ENCODE measurements at regions not wholly inside any gene's neighbourhood (a gene's known extent, or its start where the extent isn't known, plus 50 kb on each side); places are given as distances from the start of the nearest gene placed in this dataset.

- Histone ChIP-seq H4K20me1 (replicated peaks; ENCODE audit: insufficient read depth) (no peaks in the 10 kb centered on the region), H3K4me1 (ENCODE audit: insufficient read depth) (peaks cover 30% of the 10 kb centered on the region), H3F3A (replicated peaks; ENCODE audit: low read depth) (peaks cover 15% of the 10 kb centered on the region), H3K4me2 (no peak overlapping the region), H3K9me2 (ENCODE audit: insufficient read depth) (peaks cover 3% of the 10 kb centered on the region; the same call in 1 of the 2 replicates), H2AFZ (no peak overlapping the region), H3K36me3 (ENCODE audit: insufficient read depth) (no peaks in the 10 kb centered on the region), H3K27ac (ENCODE audit: low read depth) (peak overlapping the region; percentile 98), H3K27me3 (ENCODE audit: insufficient read depth) (no peaks in the 10 kb centered on the region), H3K79me2 (replicated peaks; ENCODE audit: insufficient read depth) (no peaks in the 10 kb centered on the region), H3K4me3 (no peak overlapping the region)
- no peak for TF ChIP-seq POLR2AphosphoS5 (IDR thresholded peaks at IDR 0.05; ENCODE audit: low read depth)
- TF ChIP-seq NANOG (IDR thresholded peaks at IDR 0.05; ENCODE audit: borderline replicate concordance), result no peak
- no peak for TF ChIP-seq ETS1 (IDR thresholded peaks at IDR 0.05)
- Mint-ChIP-seq H3K27me3 (ENCODE audit: insufficient read depth, low read depth, poor library complexity) (peaks cover 8% of the 10 kb centered on the region), H3K4me1 (peaks cover 41% of the 10 kb centered on the region), H3K27ac (peak overlapping the region; percentile 87), H3K9me3 (no peaks in the 10 kb centered on the region; the same call in 2 of the 3 replicates), H3K4me3 (no peak overlapping the region), H3K36me3 (ENCODE audit: low read depth) (peaks cover 13% of the 10 kb centered on the region)
- DNase-seq (ENCODE audit: low spot score), result no peak
- ATAC-seq, result no peak
Observed at GRCh38 chr9:2286333-2286705, 271.2 kb downstream of the SMARCA2 start.

- H3K27ac ChIP-seq (ENCODE audit: low read depth), result no peak overlapping the region
- ATAC-seq (no peak), DNase-seq (ENCODE audit: low spot score) (no peak)
- H3K4me3 ChIP-seq, result no peak overlapping the region
- no peaks in the 10 kb centered on the region for H3K79me2 ChIP-seq (replicated peaks; ENCODE audit: insufficient read depth)
- no peaks in the 10 kb centered on the region for H4K20me1 ChIP-seq (replicated peaks; ENCODE audit: insufficient read depth)
- Mint-ChIP-seq H3K27ac (no peak overlapping the region; the same call in 1 of the 2 replicates), H3K4me1 (peaks cover 43% of the 10 kb centered on the region), H3K36me3 (ENCODE audit: low read depth) (peaks cover 13% of the 10 kb centered on the region), H3K4me3 (no peak overlapping the region), H3K9me3 (no peaks in the 10 kb centered on the region; the same call in 2 of the 3 replicates), H3K27me3 (ENCODE audit: insufficient read depth, low read depth, poor library complexity) (peaks cover 9% of the 10 kb centered on the region)
- peaks cover 27% of the 10 kb centered on the region for H3K4me1 ChIP-seq (ENCODE audit: insufficient read depth)
- H3K9me2 ChIP-seq (ENCODE audit: insufficient read depth), result peaks cover 6% of the 10 kb centered on the region; the same call in 1 of the 2 replicates
- no peaks in the 10 kb centered on the region for H3K36me3 ChIP-seq (ENCODE audit: insufficient read depth)
- no peaks in the 10 kb centered on the region for H3K27me3 ChIP-seq (ENCODE audit: insufficient read depth)
- no peak overlapping the region for H3K4me2 ChIP-seq
- peaks cover 15% of the 10 kb centered on the region for H3F3A ChIP-seq (replicated peaks; ENCODE audit: low read depth)
- H2AFZ ChIP-seq, result no peak overlapping the region
- no peak for TF ChIP-seq ZNF462 (CRISPR knock-in tag; IDR thresholded peaks at IDR 0.05)
- no peak for TF ChIP-seq REST (IDR thresholded peaks at IDR 0.05; ENCODE audit: unreplicated experiment)
- TF ChIP-seq JUNB (IDR thresholded peaks at IDR 0.05; ENCODE audit: unreplicated experiment), result no peak
- TF ChIP-seq ZNF114 (CRISPR knock-in tag; IDR thresholded peaks at IDR 0.05), result no peak
- TF ChIP-seq, protein P1, sequence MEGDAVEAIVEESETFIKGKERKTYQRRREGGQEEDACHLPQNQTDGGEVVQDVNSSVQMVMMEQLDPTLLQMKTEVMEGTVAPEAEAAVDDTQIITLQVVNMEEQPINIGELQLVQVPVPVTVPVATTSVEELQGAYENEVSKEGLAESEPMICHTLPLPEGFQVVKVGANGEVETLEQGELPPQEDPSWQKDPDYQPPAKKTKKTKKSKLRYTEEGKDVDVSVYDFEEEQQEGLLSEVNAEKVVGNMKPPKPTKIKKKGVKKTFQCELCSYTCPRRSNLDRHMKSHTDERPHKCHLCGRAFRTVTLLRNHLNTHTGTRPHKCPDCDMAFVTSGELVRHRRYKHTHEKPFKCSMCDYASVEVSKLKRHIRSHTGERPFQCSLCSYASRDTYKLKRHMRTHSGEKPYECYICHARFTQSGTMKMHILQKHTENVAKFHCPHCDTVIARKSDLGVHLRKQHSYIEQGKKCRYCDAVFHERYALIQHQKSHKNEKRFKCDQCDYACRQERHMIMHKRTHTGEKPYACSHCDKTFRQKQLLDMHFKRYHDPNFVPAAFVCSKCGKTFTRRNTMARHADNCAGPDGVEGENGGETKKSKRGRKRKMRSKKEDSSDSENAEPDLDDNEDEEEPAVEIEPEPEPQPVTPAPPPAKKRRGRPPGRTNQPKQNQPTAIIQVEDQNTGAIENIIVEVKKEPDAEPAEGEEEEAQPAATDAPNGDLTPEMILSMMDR (conservative IDR thresholded peaks at IDR 0.05; ENCODE audit: low read depth in 2 of 2), result no peak
- no peak for TF ChIP-seq ZNF331 (CRISPR knock-in tag; IDR thresholded peaks at IDR 0.05; ENCODE audit: low read depth)
Observed at GRCh38 chr9:2286825-2287455, 271.8 kb downstream of the SMARCA2 start.
